NCI-H526 treated with DMSO at 0.1 percent for 48 hours (cell line): ENCODE measurements at regions not wholly inside any gene's neighbourhood (a gene's known extent, or its start where the extent isn't known, plus 50 kb on each side); places are given as distances from the start of the nearest gene placed in this dataset.

Experiments used
- DNase-seq: peaks from one replicate; lab custom pipeline; 2025; lab: John Stamatoyannopoulos, UW

- no peak for DNase-seq
These were observed 79.1 kb downstream of the TRIB2 start for GRCh38 chr2:12795851-12796250.

DNA sequence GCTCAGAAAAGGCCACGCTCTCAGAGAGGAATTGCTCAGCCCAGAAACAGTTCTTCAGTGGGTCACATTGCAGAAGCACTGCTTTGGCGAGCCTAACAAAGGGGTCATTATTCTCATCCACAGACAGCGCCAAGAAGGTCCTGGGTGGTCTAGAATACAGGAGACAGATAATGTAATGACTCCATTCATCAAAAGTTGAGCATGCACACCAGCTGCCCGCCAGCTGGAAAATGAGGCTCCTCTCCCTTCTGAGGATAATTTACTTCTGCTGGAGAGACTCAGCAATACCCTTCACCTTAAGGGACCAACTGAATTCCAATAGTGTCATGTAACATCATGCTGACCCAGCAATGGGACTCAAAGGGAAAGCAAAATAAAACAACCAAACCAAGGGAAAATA is 79.9 kb downstream of the TRIB2 start:
- no peak for DNase-seq

GRCh38 chr2:12797815-12798214 is 81.1 kb downstream of the TRIB2 start:
- DNase-seq = no peak

DNA sequence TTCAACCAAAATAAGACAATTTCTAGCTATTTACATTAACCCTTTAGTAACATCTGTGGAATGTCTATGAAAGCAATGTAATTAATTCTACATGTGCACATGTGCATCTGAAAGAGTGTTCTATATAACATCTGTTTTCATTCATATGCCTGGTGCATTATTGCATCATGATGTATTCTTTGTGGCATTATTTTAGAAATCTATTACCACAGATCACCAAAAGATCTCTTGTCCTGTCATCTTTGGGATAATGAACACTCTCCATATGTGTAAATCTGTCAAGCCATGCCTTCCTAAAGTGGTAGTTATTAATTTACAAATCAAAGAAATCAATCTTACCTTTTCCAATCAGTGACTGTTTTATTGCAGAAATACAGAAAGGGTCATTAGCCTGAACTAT is 86.9 kb downstream of the TRIB2 start:
- no peak for DNase-seq

- DNase-seq = no peak
These were observed 87.5 kb downstream of the TRIB2 start for GRCh38 chr2:12804091-12804856.

GRCh38 chr2:12805033-12805432 is 88.3 kb downstream of the TRIB2 start:
- no peak for DNase-seq

DNA sequence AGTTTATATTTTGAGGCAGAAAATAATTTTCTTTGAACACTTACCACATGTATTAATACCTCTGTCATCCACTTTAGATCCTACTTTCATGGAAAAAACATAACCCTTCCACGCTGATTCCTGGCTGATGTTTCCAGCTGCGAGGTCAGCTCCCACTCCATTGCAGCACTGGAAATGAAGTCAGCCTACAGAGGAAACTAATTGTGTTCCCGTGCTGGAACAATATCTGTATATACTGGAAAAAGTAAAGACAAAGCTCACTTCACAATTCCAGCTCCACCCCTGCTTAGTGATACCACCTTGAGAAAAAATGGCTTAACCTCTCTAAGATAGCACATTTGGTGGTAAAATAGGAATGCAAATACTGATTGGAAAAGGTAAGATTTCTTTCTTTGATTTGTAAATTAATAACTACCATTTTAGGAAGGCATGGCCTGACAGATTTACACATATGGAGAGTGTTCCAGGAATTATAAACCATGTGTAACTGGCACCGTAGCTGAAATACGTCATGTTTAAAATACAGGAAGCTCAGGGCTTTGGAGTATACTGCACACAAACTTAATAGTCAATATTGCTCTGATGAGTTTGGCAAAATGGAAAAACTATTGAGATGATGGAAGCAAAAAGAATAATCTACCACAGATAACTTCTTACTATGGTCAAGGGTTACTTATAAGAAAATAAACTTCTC is 90.0 kb downstream of the TRIB2 start:
- no peak for DNase-seq

- DNase-seq = no peak
These were observed 91.4 kb downstream of the TRIB2 start for GRCh38 chr2:12807907-12808810.

DNA sequence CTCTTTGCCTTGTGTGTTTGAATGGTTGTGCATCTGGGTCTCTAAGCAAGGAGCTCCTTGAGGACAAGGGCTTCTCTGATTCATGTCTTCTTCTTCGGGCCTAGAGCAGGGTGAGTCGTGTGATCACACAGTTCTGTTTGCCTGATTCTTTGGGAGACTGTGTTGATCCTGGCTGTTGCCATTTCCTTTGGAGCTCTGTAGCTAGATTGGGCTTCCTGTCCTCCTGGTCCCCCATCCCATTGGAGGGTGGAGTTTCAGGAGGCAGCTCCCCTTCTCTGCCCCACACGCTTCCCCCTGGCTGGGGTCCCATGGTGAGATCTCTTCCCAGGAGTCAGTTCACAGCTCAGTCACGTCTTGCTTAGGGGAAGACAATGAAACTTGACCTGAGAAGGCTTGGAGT is 92.8 kb downstream of the TRIB2 start:
- no peak for DNase-seq

DNA sequence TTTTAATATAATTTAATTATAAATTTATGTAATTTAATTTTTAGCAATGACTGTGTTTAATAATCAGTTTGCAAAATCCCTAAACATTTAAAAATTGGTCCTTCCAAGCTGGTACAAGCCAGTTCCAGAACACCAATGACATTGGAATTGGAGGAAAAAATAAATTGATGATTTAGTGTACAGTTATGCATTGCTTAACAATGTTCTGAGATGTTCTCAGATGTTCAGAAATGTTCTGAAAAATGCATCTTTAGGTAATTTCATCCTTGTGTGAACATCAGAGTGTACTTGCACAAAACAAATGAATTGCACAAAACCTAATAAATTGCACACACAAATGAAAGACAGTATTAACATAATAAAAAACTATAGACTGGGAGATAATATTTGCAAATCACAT is 95.2 kb downstream of the TRIB2 start:
- DNase-seq = no peak

DNA sequence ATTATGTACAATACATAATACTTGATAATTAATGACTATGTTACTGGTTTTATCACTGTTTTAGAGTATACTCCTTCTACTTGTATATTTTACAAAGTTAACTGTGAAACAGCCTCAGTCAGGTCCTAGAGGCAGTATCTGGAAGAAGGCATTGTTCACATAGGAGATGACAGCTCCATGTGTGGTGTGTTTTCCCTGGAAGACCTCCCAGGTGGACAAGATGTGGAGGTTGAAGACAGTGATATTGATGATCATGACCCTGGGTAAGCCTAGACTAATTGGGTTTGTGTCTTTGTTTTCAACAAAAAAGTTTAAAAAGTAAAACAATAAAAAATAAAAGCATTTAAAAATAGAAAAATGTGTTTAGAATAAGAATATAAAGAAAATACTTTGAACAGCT is 96.4 kb downstream of the TRIB2 start:
- DNase-seq = no peak

- no peak for DNase-seq
These were observed 99.9 kb downstream of the TRIB2 start for GRCh38 chr2:12816379-12817306.

DNA sequence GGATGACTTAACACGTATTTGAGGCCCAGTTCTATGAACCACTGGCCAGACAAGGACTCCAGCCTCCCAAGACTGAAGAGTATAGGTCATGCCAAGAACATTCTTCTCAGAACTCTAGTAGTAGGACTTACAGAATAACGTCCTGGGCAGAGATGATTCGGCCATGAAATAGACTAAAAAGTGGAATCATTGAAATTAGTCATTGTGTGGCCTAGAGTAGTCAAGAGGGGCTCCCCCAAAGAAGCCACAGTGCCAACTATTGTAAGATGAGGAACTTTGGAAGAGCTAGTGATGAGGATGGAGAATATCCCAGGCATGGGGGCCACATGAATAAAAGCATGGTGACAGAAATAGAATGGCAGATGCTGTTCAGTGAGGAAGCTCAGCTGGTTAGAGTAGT is 101.1 kb downstream of the TRIB2 start:
- no peak for DNase-seq

- DNase-seq = no peak
These were observed 101.8 kb downstream of the TRIB2 start for GRCh38 chr2:12818416-12819102.

DNA sequence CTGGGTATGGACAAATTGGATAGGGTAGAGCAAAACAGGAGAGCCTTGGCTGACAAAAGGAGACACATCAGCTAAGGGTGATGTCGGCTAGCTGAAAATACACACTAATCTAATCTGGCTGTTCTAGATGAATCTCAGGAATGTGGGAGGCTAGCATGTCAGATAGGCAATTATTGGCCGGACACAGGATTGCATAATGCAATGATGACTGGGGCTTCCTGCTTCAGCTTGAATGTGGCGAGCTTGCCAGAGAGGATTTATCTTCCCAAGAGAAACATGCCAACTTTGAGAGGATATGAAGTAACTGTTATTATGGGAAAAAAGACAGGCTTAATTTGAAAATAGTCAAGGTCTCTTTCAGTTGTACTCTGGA is 102.4 kb downstream of the TRIB2 start:
- DNase-seq = no peak

DNA sequence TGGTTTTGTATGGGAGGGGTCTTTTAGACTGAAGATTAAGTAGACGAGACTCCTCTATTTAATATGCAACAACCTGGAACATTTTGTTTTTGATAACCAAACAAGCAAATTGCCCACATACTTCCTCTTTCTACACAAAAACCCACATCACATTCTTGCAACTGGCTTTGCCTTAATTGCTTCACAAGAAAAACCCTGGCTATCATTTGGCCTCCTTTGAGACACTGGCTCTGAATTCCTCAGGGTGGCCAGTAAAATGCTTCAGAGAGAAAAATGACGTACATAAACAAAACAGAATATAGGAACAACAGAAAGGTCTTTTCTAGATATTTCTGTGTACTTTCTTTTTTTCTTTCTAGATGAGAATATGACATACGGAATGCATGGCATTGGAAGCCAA is 103.0 kb downstream of the TRIB2 start:
- no peak for DNase-seq

- no peak for DNase-seq
These were observed 104.9 kb downstream of the TRIB2 start for GRCh38 chr2:12821656-12822055.

GRCh38 chr2:12824351-12824777 is 107.6 kb downstream of the TRIB2 start:
- DNase-seq = no peak

DNA sequence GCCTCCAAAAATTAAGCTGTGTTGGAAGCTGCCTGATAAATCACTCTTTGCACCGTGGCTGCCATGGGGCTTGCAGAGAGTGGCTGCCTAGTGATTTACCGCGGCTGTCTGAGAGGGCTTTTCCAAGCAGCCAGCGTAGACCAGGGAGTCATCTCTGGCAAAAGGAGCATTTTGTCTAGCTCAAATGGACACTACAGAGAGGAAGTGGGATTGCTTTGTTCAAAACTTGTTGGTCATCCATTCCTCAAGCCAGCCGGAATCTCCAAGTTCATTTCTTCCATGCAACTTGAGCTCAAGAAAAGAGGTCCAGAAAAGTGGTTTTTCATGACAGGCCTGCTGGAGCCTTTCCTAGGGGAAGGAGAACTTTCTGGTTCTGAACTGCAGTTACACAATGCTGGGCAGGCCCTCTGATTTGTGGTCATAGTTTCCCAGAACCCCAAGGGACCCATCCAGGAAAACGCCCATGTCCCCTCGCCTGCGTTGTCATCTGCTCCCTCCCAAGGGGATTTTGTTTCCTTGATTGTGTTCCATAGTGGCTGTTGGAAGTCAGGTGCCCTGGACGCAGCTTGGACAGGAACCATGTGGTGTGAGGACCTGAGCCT is 108.1 kb downstream of the TRIB2 start:
- DNase-seq = no peak

DNA sequence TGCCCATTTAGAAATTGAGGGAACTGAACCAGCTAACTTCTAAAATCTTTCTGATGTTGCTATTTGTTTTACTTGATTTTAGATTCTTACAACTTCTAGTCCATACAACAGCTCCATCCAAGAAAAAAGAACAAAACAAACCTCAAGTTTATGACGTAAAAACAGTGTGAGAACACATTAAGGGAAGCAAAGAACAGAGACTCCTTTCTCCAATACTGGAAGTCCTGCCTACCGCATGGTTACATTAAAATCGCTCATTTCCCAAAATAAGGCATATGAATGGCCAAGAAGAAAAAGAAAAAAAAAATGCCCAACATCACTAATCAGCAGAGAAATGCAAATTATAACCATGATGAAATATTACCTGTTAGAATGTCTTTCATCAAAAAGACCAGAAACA is 110.0 kb downstream of the TRIB2 start:
- no peak for DNase-seq

DNA sequence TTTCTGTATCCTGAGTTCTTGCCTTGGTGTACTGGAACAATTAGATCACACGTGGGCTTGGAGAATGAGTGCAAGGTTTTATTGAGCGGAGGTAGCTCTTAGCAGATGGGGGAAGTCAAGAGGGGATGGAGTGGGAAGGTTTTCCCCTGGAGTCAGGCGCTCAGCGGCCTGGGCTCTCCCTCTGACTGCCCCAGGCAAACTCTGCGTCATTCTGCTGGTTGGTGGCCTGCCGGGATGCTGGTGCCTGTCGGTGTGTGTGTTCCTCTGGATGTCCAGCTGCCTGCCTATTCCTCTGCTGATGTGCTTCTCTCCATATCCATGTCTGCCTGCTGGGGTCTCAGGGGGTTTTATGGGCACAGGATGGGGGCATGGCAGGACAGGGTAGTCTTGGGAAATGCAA is 111.0 kb downstream of the TRIB2 start:
- DNase-seq = no peak
